Testis (tissue), 2 donors: ENCODE measurements at regions not wholly inside any gene's neighbourhood (a gene's known extent, or its start where the extent isn't known, plus 50 kb on each side); places are given as distances from the start of the nearest gene placed in this dataset.

Experiments used
- DNase-seq: peaks from one replicate; pipeline ENCODE4 v3.0.0-alpha.2; 2019
- H3K27ac ChIP-seq, 2 donors: fragments of 200-600 bp; sonication (generic); one replicate each; pipeline ENCODE4 v1.5.1; 2019
- H3K27me3 ChIP-seq: fragments of 200-600 bp; sonication (generic); one replicate; pipeline ENCODE4 v1.5.1; 2019
- H3K36me3 ChIP-seq: fragments of 200-600 bp; sonication (generic); one replicate; pipeline ENCODE4 v1.5.1; 2017; ENCODE audit warnings: low read depth; ENCODE audit errors: missing control alignments
- H3K4me1 ChIP-seq: fragments of 200-600 bp; sonication (generic); one replicate; pipeline ENCODE4 v1.5.1; 2019
- H3K4me3 ChIP-seq, 2 donors: fragments of 200-600 bp; sonication (generic); one replicate each; pipeline ENCODE4 v1.5.1; 2017 to 2019
- H3K9me3 ChIP-seq: fragments of 200-600 bp; sonication (generic); one replicate; pipeline ENCODE4 v1.5.1; 2017
- POLR2A ChIP-seq: fragments of 450-650 bp; IDR thresholded peaks from one replicate; pipeline ENCODE4 v1.6.1; 2017; ENCODE audit warnings: antibody characterized with exemption, mild to moderate bottlenecking, moderate library complexity
- WGBS, 2 donors: methylation state at CpG; one replicate each; pipeline ENCODE4 v1.1.5; 2018; 5-methylcytosine and 5-hydroxymethylcytosine counted together
- intact Hi-C: fragments of 100-400 bp; cut with DNase I; formaldehyde crosslinking; loops from one replicate; pipeline ENCODE4 v1.15.1; 2023; ENCODE audit warnings: low total_unique reads
- TF ChIP-seq, protein P1 (sequence below), 3 experiments: fragments of 450-650 bp in 2 of 3; fragments of 200-600 bp in 1 of 3; sonication (generic) in 1 of 3; IDR thresholded peaks; one replicate each; pipeline ENCODE4 v1.5.1; 2016 to 2019; ENCODE audit warnings: antibody characterized with exemption in 3 of 3, mild to moderate bottlenecking in 2 of 3, moderate library complexity in 1 of 3

DNA sequence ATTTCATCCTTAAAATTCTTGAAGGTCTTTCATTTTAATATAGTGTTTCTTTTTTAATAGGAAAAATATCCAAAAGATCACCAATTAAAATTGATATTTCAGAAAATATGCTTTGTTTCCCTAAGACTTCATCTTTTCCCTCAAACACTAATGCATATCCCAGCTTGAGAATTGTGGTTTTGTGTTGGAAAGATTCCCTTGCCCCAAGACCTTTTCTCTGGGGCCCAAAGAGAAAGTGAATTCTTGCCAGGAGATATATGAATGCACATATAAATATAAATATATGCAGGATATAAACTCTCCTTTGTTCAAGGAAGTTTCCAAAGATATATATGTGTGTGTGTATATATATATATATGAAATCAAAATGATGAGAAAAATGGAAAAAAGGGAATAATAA, 241.2 kb downstream of the FAM76B start:
- TF ChIP-seq, protein P1, sequence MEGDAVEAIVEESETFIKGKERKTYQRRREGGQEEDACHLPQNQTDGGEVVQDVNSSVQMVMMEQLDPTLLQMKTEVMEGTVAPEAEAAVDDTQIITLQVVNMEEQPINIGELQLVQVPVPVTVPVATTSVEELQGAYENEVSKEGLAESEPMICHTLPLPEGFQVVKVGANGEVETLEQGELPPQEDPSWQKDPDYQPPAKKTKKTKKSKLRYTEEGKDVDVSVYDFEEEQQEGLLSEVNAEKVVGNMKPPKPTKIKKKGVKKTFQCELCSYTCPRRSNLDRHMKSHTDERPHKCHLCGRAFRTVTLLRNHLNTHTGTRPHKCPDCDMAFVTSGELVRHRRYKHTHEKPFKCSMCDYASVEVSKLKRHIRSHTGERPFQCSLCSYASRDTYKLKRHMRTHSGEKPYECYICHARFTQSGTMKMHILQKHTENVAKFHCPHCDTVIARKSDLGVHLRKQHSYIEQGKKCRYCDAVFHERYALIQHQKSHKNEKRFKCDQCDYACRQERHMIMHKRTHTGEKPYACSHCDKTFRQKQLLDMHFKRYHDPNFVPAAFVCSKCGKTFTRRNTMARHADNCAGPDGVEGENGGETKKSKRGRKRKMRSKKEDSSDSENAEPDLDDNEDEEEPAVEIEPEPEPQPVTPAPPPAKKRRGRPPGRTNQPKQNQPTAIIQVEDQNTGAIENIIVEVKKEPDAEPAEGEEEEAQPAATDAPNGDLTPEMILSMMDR (IDR thresholded peaks at IDR 0.05): no peak
- no peak for TF ChIP-seq POLR2A
- Histone ChIP-seq H3K27ac (no peak overlapping the region), H3K9me3 (no peaks in the 10 kb centered on the region), H3K36me3 (no peaks in the 10 kb centered on the region), H3K4me1 (no peaks in the 10 kb centered on the region), H3K4me3 (no peak overlapping the region), H3K27me3 (no peaks in the 10 kb centered on the region)
- no peak for DNase-seq
- intact Hi-C loops: no loop called here

DNA sequence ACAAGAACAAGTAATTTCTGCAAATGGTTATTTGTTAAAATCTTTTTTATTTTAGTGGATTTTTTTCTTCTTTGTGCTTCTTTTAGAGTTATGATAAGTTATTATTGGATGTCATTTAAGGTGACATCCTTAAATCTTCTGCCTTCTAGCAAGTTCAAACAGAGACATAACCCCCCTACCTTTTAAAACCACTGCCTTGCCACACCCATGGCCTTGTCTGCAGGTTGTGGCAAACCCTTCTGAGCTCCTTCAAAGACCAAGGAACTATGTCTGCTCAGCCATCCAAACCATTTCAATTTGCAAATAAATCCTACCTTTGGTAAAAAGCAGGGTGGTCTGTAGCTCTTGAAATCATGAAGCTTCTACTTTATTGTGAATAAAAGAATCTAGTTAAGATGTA, 241.6 kb downstream of the FAM76B start:
- DNase-seq: no peak

DNA sequence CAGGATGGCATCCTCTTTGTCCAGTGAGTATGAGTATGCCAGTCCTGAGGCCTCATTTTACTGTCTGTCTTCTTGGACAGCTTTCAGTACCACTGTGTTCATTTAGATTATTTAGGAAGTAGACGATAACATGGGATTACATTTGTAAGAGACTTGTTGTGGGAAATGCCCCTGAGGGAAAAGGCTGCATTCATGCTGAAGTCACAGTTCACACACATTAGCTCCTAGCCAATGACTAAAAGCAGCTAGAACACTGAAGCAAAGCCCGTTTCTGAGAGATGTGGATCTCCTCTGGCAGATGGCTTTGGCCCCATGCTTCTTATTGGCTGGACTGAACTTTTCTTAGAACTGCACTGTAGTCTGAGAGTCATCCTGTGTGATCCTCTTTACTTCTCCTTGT, 242.4 kb downstream of the FAM76B start:
- H3K27ac ChIP-seq: no peak overlapping the region
- H3K27me3 ChIP-seq: no peaks in the 10 kb centered on the region
- no peak overlapping the region for H3K4me3 ChIP-seq
- TF ChIP-seq POLR2A: no peak
- TF ChIP-seq, protein P1 (IDR thresholded peaks at IDR 0.05): no peak
- DNase-seq: no peak
- H3K9me3 ChIP-seq: no peaks in the 10 kb centered on the region
- intact Hi-C loops: no loop called here
- H3K36me3 ChIP-seq: no peaks in the 10 kb centered on the region
- WGBS, 2 donors: 54 to 69% methylated on average over 2 of the region's 2 CpGs
- H3K4me1 ChIP-seq: no peaks in the 10 kb centered on the region

More for the DNA sequence above, 241.6 kb downstream of the FAM76B start:
- Histone ChIP-seq H3K9me3 (no peaks in the 10 kb centered on the region), H3K36me3 (no peaks in the 10 kb centered on the region), H3K27me3 (no peaks in the 10 kb centered on the region), H3K4me3 (no peak overlapping the region), H3K4me1 (no peaks in the 10 kb centered on the region), H3K27ac (no peak overlapping the region)
- intact Hi-C loops: no loop called here
- no peak for TF ChIP-seq POLR2A
- TF ChIP-seq, protein P1 (IDR thresholded peaks at IDR 0.05): no peak

DNA sequence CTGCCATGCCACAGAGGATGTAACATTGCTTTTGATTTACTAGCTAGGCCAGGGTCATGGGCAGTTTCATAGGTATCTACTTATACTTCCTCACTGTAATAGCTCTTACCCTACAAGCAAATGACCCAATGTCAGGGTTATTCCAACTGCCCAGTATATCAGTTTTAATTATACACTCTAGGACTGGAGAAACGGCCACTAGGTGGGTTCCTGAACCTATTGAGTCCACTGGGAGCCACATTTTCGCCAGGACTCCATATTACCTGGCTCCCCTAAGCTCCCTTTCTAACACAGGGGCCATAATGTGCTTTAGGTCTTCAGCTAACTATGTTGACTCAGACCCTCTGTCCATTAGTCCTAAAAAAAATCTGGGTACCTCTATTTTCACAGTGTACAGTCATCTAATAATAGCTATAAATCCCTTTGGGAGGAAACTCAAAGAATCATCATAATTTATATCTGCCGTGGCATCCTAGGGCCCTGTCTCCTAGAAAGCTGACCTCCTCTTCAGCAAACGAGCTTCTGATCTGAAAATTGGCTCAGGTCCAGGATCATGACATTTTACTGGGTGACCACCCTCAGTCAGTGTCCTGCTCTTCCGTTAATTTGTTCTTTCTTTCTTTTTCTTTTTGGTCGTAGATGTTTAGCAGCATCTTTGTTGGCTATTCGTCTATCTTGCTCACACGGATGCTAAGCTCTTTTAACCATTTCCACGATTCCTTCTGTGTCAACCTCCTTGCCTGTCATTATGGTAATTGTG, 244.3 kb downstream of the FAM76B start:
- Histone ChIP-seq H3K27me3 (no peaks in the 10 kb centered on the region), H3K9me3 (no peaks in the 10 kb centered on the region), H3K4me1 (no peaks in the 10 kb centered on the region), H3K27ac (no peak overlapping the region), H3K36me3 (no peaks in the 10 kb centered on the region), H3K4me3 (no peak overlapping the region)
- intact Hi-C loops: no loop called here
- TF ChIP-seq, protein P1 (IDR thresholded peaks at IDR 0.05): no peak
- no peak for TF ChIP-seq POLR2A
- no peak for DNase-seq
- WGBS, 2 donors: 61 to 63% methylated on average over 9 of the region's 9 CpGs
